Duodenal mucosa (tissue), 2 donors: ENCODE measurements at regions not wholly inside any gene's neighbourhood (a gene's known extent, or its start where the extent isn't known, plus 50 kb on each side); places are given as distances from the start of the nearest gene placed in this dataset.

Experiments used
- H3K27ac ChIP-seq: one replicate; pipeline ENCODE4 v1.7.0; 2013; ENCODE audit warnings: low read depth, low read length
- H3K27me3 ChIP-seq, 2 donors: one replicate each; pipeline ENCODE4 v1.7.0; 2013; ENCODE audit warnings: low read length in 2 of 2, control low read depth in 1 of 2; ENCODE audit not compliant: insufficient read depth in 2 of 2, control insufficient read depth in 1 of 2
- H3K36me3 ChIP-seq, 2 donors: one replicate each; pipeline ENCODE4 v1.7.0; 2013; ENCODE audit warnings: low read length in 2 of 2, control low read depth in 1 of 2; ENCODE audit not compliant: insufficient read depth in 2 of 2, control insufficient read depth in 1 of 2
- H3K4me1 ChIP-seq, 2 donors: one replicate each; pipeline ENCODE4 v1.7.0; 2013; ENCODE audit warnings: low read length in 2 of 2, control low read depth in 1 of 2; ENCODE audit not compliant: insufficient read depth in 2 of 2, control insufficient read depth in 1 of 2
- H3K4me3 ChIP-seq, 2 donors: one replicate each; pipeline ENCODE4 v1.7.0; 2013; ENCODE audit warnings: low read length in 2 of 2, low read depth in 1 of 2
- H3K9ac ChIP-seq, 2 donors: one replicate each; pipeline ENCODE4 v1.7.0; 2013; ENCODE audit warnings: low read length in 2 of 2, low read depth in 1 of 2
- H3K9me3 ChIP-seq, 2 donors: one replicate each; pipeline ENCODE4 v1.7.0; 2013; ENCODE audit warnings: low read length in 2 of 2, control low read depth in 1 of 2; ENCODE audit not compliant: control insufficient read depth in 1 of 2

DNA sequence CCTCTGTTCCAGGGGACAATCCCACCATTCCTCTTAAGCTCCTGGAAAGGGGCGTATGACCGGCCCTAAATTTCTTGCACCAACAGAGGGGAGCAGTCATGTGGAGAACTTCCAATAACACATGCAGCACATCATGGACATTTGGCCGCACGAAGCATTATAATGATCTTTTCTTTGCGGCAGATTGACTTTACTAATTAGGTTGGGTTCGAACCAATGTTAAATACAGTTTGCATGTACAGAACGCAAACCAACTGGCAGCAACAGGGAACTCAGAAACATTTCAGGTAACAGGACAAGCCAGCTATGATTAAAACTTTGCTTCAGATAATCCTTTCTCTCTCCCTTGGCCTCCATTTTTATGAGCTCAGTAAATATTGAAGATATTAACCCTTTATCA is 100.8 kb upstream of the ADPGK start:
- Histone ChIP-seq H3K9ac (no peak overlapping the region), H3K27me3 (peaks cover 0 to 2% of the 10 kb centered on the region in 2 donors), H3K4me1 (no peaks in the 10 kb centered on the region), H3K9me3 (peaks cover 0 to 4% of the 10 kb centered on the region in 2 donors), H3K27ac (no peak overlapping the region), H3K4me3 (no peak overlapping the region), H3K36me3 (no peaks in the 10 kb centered on the region)

DNA sequence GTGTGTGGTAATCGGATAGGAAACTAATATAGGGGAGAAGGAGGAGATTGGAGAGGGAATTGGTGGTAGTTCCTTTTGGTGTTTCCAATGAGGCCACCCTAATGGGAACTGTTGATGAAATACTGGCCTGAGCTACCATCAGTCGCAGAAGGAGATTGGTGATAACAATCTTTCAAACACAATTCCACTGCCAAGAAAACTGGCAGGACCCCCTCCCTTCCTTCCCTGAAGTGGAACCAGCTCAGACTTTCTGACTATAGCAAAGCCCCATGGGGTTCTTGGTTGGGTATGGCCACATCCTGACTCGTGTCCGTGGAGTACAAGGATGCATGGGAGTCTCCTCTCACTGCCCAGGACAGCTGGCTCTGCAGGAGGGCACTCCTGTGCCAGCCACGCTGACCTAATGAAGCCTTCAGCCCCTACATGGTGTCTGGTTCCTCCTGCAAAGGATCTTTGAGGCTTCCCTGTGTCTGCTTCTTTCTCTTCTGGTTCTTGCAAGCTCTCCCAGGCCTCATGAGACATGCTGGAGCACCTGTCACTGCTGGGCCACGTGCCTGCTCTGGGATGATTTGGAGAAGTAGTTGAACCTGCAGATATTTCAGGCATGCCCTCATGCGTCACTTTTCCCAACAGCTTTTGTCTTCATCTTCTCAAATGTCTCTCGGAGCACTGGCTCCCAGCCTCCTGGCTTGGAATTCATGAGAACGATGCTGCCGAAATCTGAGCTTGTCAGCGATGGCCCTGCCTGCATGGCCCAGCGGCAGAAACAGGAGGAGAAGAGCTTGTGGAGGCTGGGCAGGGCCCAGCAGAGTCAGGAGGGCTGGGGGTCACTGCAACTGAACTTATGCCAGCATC is 90.0 kb upstream of the ADPGK start:
- Histone ChIP-seq H3K4me3 (no peak overlapping the region), H3K9ac (no peak overlapping the region), H3K27me3 (no peaks in the 10 kb centered on the region), H3K27ac (no peak overlapping the region), H3K9me3 (no peaks in the 10 kb centered on the region), H3K36me3 (no peaks in the 10 kb centered on the region), H3K4me1 (no peaks in the 10 kb centered on the region)

DNA sequence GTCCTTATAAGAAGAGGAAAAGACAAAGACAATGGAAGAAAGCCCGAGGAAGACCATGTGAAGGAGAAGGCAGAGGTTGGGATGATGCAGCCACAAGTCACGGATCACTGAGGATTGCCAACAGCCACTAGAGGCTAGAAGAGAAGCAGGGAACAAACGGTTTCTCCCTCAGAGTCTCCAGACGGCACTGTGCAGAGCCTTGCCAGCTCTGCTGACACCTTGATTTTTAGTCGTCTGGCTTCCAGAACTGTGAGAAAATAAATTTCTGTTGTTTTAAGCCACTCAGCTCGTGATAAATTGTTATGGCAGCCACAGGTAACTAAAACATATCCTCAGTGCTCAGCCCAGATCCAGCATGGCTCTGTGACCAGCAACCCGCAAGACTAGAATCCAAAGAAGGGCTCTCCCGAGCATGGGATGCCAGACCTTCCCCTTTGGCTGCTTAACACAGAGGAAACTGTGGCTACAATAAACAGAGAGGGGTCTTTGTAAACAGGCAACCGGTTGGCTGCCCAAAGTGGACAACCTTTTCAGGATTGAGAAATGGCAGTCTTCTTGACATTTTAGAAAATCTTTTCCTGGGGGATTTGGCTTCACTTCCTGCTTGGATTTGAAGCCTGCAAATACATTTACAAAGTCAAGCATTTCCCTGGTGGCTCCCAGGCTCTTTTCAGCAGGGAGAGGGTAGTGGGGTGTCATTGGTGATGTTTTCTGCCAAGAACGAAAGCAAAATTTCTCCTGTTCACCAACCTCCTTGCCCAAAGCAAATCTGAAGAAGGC is 88.7 kb upstream of the ADPGK start:
- Histone ChIP-seq H3K27me3 (no peaks in the 10 kb centered on the region), H3K27ac (no peak overlapping the region), H3K9ac (no peak overlapping the region), H3K36me3 (no peaks in the 10 kb centered on the region), H3K4me3 (no peak overlapping the region), H3K9me3 (no peaks in the 10 kb centered on the region), H3K4me1 (no peaks in the 10 kb centered on the region)

DNA sequence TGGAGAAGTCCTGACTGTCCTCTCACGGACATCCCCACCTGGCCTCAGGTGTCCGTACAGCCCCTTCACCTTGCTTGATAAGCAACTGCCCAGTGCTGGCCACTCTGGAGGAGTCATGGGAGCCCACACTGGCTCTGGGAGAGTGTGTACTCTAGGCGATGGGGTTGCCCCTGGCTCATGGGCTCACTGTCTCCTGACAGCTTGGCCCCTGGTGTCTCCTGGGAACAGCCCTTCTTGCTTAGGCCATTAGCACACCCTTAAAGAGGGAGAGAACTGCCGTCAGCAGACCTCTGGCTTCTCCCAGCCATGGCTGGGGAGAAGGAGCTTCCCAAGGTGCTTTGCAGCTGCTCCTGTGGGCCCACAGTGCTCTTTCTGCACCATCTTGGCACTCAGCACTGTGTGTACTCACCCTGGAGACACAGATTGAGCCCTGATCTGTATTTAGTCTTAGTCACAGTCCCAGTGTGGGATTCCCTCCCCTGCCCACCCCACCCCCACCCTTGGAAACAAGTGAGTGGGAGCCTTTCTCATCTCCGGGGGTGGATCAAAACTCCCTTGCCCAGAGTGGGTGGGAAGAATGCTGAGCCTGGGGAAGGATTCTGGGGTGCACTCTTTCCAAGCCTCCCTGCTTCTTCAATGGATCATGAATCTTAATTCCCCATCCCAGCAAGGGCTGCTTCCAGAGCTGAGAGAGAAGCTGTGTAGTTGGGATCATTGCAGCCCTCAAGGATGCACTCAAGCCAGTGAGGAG is 83.5 kb upstream of the ADPGK start:
- H3K4me3 ChIP-seq: no peak overlapping the region
- H3K27me3 ChIP-seq: no peaks in the 10 kb centered on the region
- no peaks in the 10 kb centered on the region for H3K9me3 ChIP-seq
- H3K4me1 ChIP-seq: no peaks in the 10 kb centered on the region
- no peak overlapping the region for H3K27ac ChIP-seq
- H3K36me3 ChIP-seq: no peaks in the 10 kb centered on the region
- H3K9ac ChIP-seq: no peak overlapping the region

DNA sequence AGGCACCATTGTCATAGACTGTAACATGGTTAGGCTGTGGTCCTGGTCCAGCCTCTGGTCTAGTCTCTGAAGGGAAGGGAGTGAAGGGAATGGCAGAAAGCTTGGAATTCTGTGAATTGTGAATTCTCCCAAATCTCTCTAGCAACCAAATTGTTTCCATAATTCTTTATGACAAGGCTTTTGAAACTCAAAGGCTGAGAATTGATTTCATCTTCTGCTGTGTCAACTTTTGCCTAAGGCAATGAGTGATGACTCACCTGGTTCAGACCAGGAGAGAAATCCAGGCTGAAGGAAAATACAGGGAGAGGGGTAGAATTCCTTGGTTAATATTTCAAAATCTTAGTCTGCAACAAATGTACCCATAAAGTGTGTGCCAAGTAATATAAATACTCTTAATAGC is 82.6 kb upstream of the ADPGK start:
- H3K4me3 ChIP-seq: no peak overlapping the region
- H3K4me1 ChIP-seq: no peaks in the 10 kb centered on the region
- no peaks in the 10 kb centered on the region for H3K9me3 ChIP-seq
- H3K9ac ChIP-seq: no peak overlapping the region
- no peak overlapping the region for H3K27ac ChIP-seq
- no peaks in the 10 kb centered on the region for H3K27me3 ChIP-seq
- no peaks in the 10 kb centered on the region for H3K36me3 ChIP-seq

DNA sequence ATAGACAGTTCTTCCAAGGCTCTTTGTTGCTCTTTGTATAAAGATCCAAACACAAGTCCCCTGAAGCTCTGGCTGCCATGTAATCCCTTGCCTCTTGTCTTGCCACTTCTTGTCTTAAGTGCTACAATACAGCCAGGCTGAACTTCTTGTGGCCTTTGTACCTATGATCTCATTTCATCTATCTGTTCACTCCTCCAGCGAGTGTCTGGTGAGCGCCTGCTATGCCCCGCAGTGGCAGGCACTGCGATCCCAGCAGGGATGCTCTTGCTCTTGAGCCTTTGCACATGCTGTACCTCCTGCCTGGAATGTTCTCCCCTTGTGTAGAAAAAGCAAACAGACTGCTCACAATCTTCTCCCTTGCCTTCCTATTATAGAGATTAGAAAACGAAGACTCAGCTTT is 81.9 kb upstream of the ADPGK start:
- H3K9me3 ChIP-seq: no peaks in the 10 kb centered on the region
- H3K27ac ChIP-seq: no peak overlapping the region
- no peak overlapping the region for H3K9ac ChIP-seq
- no peaks in the 10 kb centered on the region for H3K36me3 ChIP-seq
- H3K27me3 ChIP-seq: no peaks in the 10 kb centered on the region
- no peaks in the 10 kb centered on the region for H3K4me1 ChIP-seq
- no peak overlapping the region for H3K4me3 ChIP-seq

DNA sequence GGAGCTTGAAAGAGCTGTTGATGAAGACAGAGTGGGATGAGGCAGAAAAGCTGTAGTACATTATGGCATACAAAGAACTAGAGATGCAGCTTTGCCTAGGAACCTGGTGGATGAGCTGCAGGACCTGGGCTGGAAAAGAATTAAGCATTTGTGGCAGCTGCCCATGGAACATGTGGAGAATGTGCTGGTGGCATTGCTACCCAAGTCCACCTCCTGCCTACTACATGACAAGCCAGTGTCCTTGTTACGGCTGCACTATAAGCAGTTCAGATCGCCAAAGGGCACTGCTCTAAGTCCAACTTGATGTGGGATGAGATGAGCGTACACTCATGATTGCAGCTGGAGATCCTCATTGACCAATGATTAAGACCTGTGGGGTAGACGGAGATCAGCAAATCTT is 81.1 kb upstream of the ADPGK start:
- H3K27ac ChIP-seq: no peak overlapping the region
- no peaks in the 10 kb centered on the region for H3K9me3 ChIP-seq
- H3K36me3 ChIP-seq: no peaks in the 10 kb centered on the region
- no peak overlapping the region for H3K9ac ChIP-seq
- H3K4me1 ChIP-seq: peaks cover under 1 to 4% of the 10 kb centered on the region in 2 donors
- H3K4me3 ChIP-seq: no peak overlapping the region
- no peaks in the 10 kb centered on the region for H3K27me3 ChIP-seq

DNA sequence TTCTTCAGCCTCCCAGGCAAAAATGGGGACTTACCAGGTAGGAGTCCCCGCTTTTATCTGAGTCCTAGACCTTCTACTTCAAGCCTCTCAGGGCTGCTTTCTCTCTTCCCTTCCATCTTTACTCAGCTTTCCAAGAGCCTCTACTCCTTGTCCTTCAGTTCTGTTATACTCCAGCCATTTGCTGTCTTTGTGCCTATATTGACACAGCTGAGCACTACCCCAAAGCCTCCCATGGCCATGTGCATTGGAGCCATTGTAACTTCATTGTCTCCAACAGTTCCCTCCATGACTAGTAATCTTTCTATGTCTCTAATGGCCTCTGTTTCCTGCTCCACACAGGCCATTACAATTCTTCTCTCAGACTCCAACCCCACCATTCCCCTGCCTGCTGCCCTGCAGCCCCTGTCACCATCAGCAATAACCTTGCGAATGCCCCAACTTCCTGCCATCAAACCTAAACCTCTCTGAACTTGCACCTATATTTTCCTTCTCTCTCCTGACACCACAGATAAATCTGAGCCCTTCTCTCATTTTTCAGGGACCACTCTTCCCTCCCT is 77.9 kb upstream of the ADPGK start:
- Histone ChIP-seq H3K27me3 (no peaks in the 10 kb centered on the region), H3K9ac (no peak overlapping the region), H3K9me3 (no peaks in the 10 kb centered on the region), H3K4me1 (peaks cover 14 to 15% of the 10 kb centered on the region in 2 donors), H3K27ac (no peak overlapping the region), H3K4me3 (no peak overlapping the region), H3K36me3 (no peaks in the 10 kb centered on the region)

DNA sequence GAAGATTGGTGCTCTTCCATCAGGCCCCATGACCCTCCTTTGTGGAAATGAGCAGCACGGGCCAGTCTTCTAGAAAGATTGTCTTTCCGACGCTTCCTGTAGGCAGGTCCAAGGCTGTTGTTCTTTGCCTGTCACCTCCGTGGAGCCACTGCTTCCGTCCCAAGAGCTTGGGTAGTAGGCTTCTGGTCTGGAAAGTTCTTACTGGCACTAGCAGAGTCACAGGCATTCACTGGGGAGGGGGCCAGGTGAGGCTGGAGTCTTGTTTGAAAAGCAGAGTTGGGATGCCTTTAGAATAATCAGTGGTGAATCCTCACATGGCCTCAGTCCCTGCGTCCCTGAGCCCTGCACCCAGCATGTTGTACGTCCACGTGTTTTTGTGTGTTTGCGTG is 76.2 kb upstream of the ADPGK start:
- Histone ChIP-seq H3K27ac (no peak overlapping the region), H3K9ac (no peak overlapping the region), H3K9me3 (no peaks in the 10 kb centered on the region), H3K27me3 (no peaks in the 10 kb centered on the region), H3K4me1 (peaks cover 14 to 15% of the 10 kb centered on the region in 2 donors), H3K4me3 (no peak overlapping the region), H3K36me3 (no peaks in the 10 kb centered on the region)
